ENCODE measurements at regions not wholly inside any gene's neighbourhood (a gene's known extent, or its start where the extent isn't known, plus 50 kb on each side); places are given as distances from the start of the nearest gene placed in this dataset.
"Not testable (repeated sequence)": the region's sequence is repeated elsewhere in the genome, so short reads cannot be mapped to it uniquely, and the experiment has no call there.

DNA sequence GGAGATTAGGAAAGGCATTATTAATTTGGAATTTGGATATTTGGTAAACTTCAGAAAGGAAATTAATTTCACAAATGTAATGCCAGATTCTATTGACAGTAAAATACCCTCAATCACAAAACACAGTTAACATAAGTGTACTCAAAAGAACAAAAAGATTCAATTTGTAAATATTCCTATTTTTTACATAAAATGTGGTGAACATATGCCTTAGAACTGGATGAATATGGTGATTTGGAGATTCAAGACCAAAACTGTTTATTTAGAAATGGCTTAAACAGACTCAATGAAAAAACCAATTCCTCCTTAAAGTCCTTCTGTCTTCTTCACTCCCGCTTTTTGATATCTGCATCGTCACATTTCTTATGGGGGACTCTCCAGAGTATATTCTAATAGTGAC, 417.6 kb upstream of the TENM3 start:
- H3K27me3 ChIP-seq (ENCODE audit: insufficient read depth, low read length) = no peaks in the 10 kb centered on the region

GRCh38 chr4:181827246-181827645, 416.0 kb upstream of the TENM3 start:
- Histone ChIP-seq H3K4me1 (ENCODE audit: insufficient read depth, low read length) (no peaks in the 10 kb centered on the region), H3K27me3 (ENCODE audit: insufficient read depth, low read length) (no peaks in the 10 kb centered on the region), H3K9me3 (ENCODE audit: low read depth, low read length) (no peaks in the 10 kb centered on the region), H3K4me3 (ENCODE audit: low read length) (no peak overlapping the region)

More for the DNA sequence above, 417.6 kb upstream of the TENM3 start:
- Histone ChIP-seq H3K9me3 (ENCODE audit: low read depth, low read length) (no peaks in the 10 kb centered on the region), H3K4me1 (ENCODE audit: insufficient read depth, low read length) (no peaks in the 10 kb centered on the region), H3K4me3 (ENCODE audit: low read length) (no peak overlapping the region)

DNA sequence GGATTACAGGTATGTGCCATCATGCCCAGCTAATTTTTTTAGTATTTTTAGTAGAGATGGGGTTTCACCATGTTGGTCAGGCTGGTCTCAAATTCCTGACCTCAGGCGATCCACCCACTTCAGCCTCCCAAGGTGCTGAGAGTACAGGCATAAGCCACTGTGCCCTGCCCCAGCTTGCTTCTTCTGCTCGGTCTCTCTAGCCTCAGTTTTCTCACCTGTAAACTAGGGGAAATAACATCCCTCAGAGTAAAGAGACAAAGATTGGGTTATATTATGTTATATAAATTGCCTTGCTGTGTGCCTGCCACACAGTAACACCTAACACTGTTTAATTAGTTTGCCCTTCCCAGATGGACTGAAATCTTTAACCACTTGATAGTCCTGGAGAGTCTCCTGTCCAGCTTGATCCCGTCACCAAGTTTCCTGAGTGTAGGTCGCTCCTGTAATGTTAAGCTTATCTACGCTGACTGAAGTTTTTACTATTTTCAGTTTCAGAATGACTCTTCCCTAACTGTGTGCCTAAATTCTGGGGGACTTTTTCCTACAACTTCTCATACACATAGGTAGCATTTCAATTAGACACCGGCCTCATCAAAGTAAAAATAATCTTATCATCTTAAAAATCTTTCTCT, 412.7 kb upstream of the TENM3 start:
- no peaks in the 10 kb centered on the region for H3K9me3 ChIP-seq (ENCODE audit: low read depth, low read length)
- H3K4me1 ChIP-seq (ENCODE audit: insufficient read depth, low read length) = no peaks in the 10 kb centered on the region
- H3K4me3 ChIP-seq (ENCODE audit: low read length) = no peak overlapping the region
- H3K27me3 ChIP-seq (ENCODE audit: insufficient read depth, low read length) = no peaks in the 10 kb centered on the region

GRCh38 chr4:181834071-181834470, 409.1 kb upstream of the TENM3 start:
- Histone ChIP-seq H3K9me3 (ENCODE audit: low read depth, low read length) (no peaks in the 10 kb centered on the region), H3K4me1 (ENCODE audit: insufficient read depth, low read length) (no peaks in the 10 kb centered on the region), H3K27me3 (ENCODE audit: insufficient read depth, low read length) (no peaks in the 10 kb centered on the region), H3K4me3 (ENCODE audit: low read length) (no peak overlapping the region)

DNA sequence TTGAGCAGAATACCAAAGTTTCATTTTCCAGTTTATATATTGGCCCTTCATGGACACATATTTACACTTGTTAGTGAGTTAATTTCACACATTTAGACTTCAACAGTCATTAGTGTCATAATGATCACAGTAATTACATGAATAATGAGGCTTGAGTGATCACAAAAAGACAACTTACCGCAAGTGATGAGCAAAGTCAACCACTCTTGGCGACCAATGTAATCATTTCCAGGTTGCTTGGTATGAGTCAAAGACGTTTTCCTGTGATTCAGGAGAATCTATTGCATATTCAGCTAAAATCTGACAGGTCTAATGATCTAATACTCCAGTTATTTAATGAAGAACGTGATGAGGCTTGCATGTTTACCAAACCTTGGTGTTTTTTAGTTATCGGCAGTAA, 407.9 kb upstream of the TENM3 start:
- Histone ChIP-seq H3K4me3 (ENCODE audit: low read length) (no peak overlapping the region), H3K9me3 (ENCODE audit: low read depth, low read length) (no peaks in the 10 kb centered on the region), H3K4me1 (ENCODE audit: insufficient read depth, low read length) (no peaks in the 10 kb centered on the region), H3K27me3 (ENCODE audit: insufficient read depth, low read length) (no peaks in the 10 kb centered on the region)

GRCh38 chr4:181838253-181838652, 404.9 kb upstream of the TENM3 start:
- no peaks in the 10 kb centered on the region for H3K9me3 ChIP-seq (ENCODE audit: low read depth, low read length)
- no peak overlapping the region for H3K4me3 ChIP-seq (ENCODE audit: low read length)
- no peaks in the 10 kb centered on the region for H3K27me3 ChIP-seq (ENCODE audit: insufficient read depth, low read length)
- H3K4me1 ChIP-seq (ENCODE audit: insufficient read depth, low read length) = no peaks in the 10 kb centered on the region

DNA sequence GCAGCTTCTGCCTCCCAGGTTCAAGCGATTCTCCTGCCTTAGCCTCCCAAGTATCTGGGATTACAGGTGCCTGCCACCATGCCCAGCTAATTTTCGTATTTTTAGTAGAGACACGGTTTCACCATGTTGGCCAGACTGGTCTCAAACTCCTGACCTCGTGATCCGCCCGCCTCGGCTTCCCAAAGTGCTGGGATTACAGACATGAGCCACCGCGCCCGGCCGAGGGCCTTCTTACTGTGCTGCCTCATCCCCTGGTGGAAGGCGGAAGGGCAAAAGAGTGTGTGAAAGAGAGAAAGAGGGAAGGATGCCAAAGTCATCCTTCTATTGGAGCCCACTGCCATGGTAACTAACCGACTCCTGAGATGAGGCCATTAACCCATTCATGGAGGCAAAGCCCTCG, 399.4 kb upstream of the TENM3 start:
- not testable (repeated sequence) for H3K27me3 ChIP-seq (ENCODE audit: insufficient read depth, low read length); H3K4me3 ChIP-seq (ENCODE audit: low read length); H3K9me3 ChIP-seq (ENCODE audit: low read depth, low read length); H3K4me1 ChIP-seq (ENCODE audit: insufficient read depth, low read length)

- Histone ChIP-seq H3K27me3 (ENCODE audit: insufficient read depth, low read length) (no peaks in the 10 kb centered on the region), H3K9me3 (ENCODE audit: low read depth, low read length) (no peaks in the 10 kb centered on the region), H3K4me1 (ENCODE audit: insufficient read depth, low read length) (no peaks in the 10 kb centered on the region)
Observed at GRCh38 chr4:181845617-181846016, 397.6 kb upstream of the TENM3 start.

DNA sequence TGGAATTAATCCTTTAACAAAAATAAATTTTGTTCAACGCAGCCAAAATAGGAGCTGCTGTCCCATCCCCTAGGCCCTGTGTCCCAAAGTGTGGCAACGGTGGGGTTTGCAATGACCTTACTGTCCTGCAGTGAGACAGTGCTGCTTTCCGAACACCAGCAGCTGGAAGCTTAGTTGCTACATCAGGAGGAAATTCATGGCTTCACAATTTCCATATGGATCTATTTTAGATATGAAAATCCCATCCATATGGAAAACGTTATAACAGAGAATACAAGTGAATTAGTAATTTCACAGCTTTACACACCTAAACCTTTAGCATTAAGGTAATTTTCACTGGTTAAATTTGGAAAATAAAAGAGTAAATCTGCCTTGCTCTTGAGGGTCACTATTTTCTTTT, 396.3 kb upstream of the TENM3 start:
- Histone ChIP-seq H3K4me1 (ENCODE audit: insufficient read depth, low read length) (no peaks in the 10 kb centered on the region), H3K4me3 (ENCODE audit: low read length) (no peak overlapping the region), H3K27me3 (ENCODE audit: insufficient read depth, low read length) (no peaks in the 10 kb centered on the region), H3K9me3 (ENCODE audit: low read depth, low read length) (no peaks in the 10 kb centered on the region)

More at GRCh38 chr4:181845617-181846016, 397.6 kb upstream of the TENM3 start:
- H3K4me3 ChIP-seq (ENCODE audit: low read length) = no peak overlapping the region

GRCh38 chr4:181848357-181848756, 394.8 kb upstream of the TENM3 start:
- Histone ChIP-seq H3K4me3 (ENCODE audit: low read length) (no peak overlapping the region), H3K9me3 (ENCODE audit: low read depth, low read length) (no peaks in the 10 kb centered on the region), H3K4me1 (ENCODE audit: insufficient read depth, low read length) (no peaks in the 10 kb centered on the region), H3K27me3 (ENCODE audit: insufficient read depth, low read length) (no peaks in the 10 kb centered on the region)

DNA sequence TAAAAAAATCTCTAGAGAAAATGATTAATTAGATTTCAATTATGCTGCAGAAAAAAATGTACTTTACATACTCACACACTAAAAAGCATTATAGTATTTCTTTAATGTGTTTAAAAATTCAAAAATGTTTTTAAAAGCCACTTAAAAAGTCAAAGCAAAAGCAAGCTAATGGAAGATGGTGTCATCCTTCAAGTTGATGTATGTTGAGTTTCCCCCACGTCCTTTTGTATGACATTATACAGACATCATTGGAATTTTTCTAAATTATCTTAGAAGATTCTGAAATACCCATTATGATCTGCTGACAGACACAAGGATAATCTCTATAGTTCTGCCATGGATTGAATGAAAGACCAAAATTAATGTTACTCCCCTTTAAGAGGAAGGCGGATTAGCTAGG, 393.7 kb upstream of the TENM3 start:
- no peaks in the 10 kb centered on the region for H3K27me3 ChIP-seq (ENCODE audit: insufficient read depth, low read length)

GRCh38 chr4:181853881-181854511, 389.2 kb upstream of the TENM3 start:
- no peaks in the 10 kb centered on the region for H3K9me3 ChIP-seq (ENCODE audit: low read depth, low read length)
- no peaks in the 10 kb centered on the region for H3K4me1 ChIP-seq (ENCODE audit: insufficient read depth, low read length)
- no peak overlapping the region for H3K4me3 ChIP-seq (ENCODE audit: low read length)
- no peaks in the 10 kb centered on the region for H3K27me3 ChIP-seq (ENCODE audit: insufficient read depth, low read length)

More for the DNA sequence above, 393.7 kb upstream of the TENM3 start:
- Histone ChIP-seq H3K4me1 (ENCODE audit: insufficient read depth, low read length) (no peaks in the 10 kb centered on the region), H3K4me3 (ENCODE audit: low read length) (no peak overlapping the region), H3K9me3 (ENCODE audit: low read depth, low read length) (no peaks in the 10 kb centered on the region)

- Histone ChIP-seq H3K9me3 (ENCODE audit: low read depth, low read length) (no peaks in the 10 kb centered on the region), H3K4me3 (ENCODE audit: low read length) (no peak overlapping the region), H3K4me1 (ENCODE audit: insufficient read depth, low read length) (no peaks in the 10 kb centered on the region), H3K27me3 (ENCODE audit: insufficient read depth, low read length) (no peaks in the 10 kb centered on the region)
Observed at GRCh38 chr4:181855307-181855706, 387.9 kb upstream of the TENM3 start.

GRCh38 chr4:181857471-181857870, 385.7 kb upstream of the TENM3 start:
- H3K4me3 ChIP-seq (ENCODE audit: low read length); H3K9me3 ChIP-seq (ENCODE audit: low read depth, low read length); H3K4me1 ChIP-seq (ENCODE audit: insufficient read depth, low read length); H3K27me3 ChIP-seq (ENCODE audit: insufficient read depth, low read length): not testable (repeated sequence)

- Histone ChIP-seq H3K4me3 (ENCODE audit: low read length) (no peak overlapping the region), H3K27me3 (ENCODE audit: insufficient read depth, low read length) (no peaks in the 10 kb centered on the region), H3K9me3 (ENCODE audit: low read depth, low read length) (no peaks in the 10 kb centered on the region), H3K4me1 (ENCODE audit: insufficient read depth, low read length) (no peaks in the 10 kb centered on the region)
Observed at GRCh38 chr4:181858741-181859140, 384.5 kb upstream of the TENM3 start.

- no peaks in the 10 kb centered on the region for H3K9me3 ChIP-seq (ENCODE audit: low read depth, low read length)
- no peaks in the 10 kb centered on the region for H3K4me1 ChIP-seq (ENCODE audit: insufficient read depth, low read length)
- H3K4me3 ChIP-seq (ENCODE audit: low read length) = no peak overlapping the region
- no peaks in the 10 kb centered on the region for H3K27me3 ChIP-seq (ENCODE audit: insufficient read depth, low read length)
Observed at GRCh38 chr4:181859439-181859838, 383.8 kb upstream of the TENM3 start.
